ENCODE measurements at regions not wholly inside any gene's neighbourhood (a gene's known extent, or its start where the extent isn't known, plus 50 kb on each side); places are given as distances from the start of the nearest gene placed in this dataset.

GRCh38 chr2:226658555-226658954, 141.1 kb downstream of the IRS1 start:
- Histone ChIP-seq H3K36me3 (no peaks in the 10 kb centered on the region), H3K4me3 (no peak overlapping the region), H3K27me3 (no peaks in the 10 kb centered on the region), H3K9me3 (no peaks in the 10 kb centered on the region; the same call in 1 of the 2 replicates)
- DNase-seq, result no peak

DNA sequence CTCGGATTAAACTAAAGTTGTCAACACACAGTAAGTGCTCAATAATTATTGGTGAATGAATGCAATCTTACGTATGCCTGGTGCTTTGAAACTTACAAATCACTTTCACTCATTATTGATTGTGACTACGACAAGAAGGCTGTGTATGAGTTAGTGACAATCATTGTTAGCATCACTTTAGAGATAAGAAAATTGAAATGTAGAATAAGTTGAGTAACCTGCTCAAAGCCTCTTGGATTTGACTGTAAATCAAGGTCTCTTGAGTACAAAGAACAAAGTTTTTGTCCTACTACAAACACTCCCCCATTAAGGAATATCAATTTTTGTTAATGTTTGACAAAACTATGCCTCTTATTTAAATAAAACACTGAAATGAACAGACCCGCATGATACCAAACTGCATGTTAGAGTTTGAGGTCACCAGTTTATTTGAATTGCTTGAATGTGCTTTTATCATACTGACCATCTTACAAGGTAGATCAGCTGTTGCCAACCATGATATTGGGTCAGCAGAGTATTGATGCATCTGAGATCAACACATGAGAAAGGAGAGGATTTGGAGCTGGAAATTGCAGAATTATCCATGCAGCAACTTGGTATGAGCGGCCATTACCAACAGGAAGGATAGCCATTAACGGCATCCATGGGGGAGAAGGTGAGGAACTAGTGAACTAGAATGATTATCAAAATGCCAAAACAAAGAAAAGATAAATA, 142.1 kb downstream of the IRS1 start:
- no peak overlapping the region for H3K4me3 ChIP-seq
- no peaks in the 10 kb centered on the region for H3K27me3 ChIP-seq
- H3K36me3 ChIP-seq, result no peaks in the 10 kb centered on the region
- no peaks in the 10 kb centered on the region; the same call in 1 of the 2 replicates for H3K9me3 ChIP-seq
- no peak for DNase-seq

DNA sequence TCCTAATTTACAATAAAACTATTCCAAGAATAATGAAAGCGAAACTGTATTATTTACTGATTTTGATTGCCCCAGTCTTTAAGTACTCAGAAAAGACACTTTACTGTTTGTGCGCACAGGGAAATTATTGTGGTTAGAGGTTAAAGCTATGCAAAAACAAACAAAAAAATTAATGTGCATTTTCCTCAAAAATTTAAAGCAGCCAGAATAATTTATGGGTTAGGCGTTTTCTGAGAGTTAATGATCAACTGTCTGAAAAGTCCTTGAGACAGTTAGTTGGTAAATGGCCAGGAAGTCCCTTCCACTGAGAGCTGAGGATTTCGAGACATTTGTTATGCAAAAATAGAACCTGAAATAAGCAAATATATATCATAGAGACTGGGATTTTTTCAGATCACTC, 143.3 kb downstream of the IRS1 start:
- H3K9me3 ChIP-seq, result no peaks in the 10 kb centered on the region; the same call in 1 of the 2 replicates
- H3K27me3 ChIP-seq, result no peaks in the 10 kb centered on the region
- no peaks in the 10 kb centered on the region for H3K36me3 ChIP-seq
- DNase-seq, result no peak
- no peak overlapping the region for H3K4me3 ChIP-seq

- no peaks in the 10 kb centered on the region; the same call in 1 of the 2 replicates for H3K9me3 ChIP-seq
- DNase-seq, result no peak
- no peaks in the 10 kb centered on the region for H3K27me3 ChIP-seq
- no peak overlapping the region for H3K4me3 ChIP-seq
- no peaks in the 10 kb centered on the region for H3K36me3 ChIP-seq
These were observed 143.7 kb downstream of the IRS1 start for GRCh38 chr2:226655871-226656270.

DNA sequence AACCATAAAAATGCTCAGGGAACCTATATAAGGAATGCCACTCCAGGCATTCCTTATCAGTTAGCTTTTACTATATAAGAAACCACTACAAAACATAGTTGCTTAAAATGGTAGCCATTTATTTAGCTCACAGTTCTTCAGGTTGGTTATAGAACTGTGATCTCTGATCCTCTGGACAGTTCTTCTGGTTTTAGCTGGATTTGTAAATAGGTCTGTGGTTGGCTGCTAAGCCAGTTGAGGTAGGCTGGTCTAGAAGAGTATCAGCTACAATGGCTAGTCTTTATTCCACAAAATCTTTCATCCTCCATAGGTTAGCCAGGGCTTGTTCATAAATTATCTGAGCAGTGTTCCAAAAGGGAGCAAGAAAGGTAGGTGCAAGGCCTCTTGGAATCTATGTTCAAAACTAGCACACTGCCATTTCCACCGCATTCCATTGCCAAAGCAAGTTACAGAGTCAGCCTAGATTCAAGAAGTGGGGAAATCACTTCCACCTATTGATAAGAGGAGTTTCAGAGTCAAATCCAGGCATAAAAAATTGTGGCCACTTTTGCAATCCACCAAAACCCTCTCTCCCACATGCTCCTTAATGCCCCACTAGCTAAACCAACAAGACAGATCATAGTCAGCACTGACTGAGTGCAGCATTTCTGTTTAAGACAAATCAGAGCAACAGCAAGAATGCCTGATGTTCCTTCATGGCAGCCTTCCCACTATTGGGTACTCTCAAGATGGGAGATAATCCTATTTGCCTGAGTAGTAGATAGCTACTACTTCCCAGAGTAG, 146.4 kb downstream of the IRS1 start:
- Histone ChIP-seq H3K27me3 (no peaks in the 10 kb centered on the region), H3K4me3 (no peak overlapping the region), H3K9me3 (peaks cover 7% of the 10 kb centered on the region), H3K36me3 (no peaks in the 10 kb centered on the region)
- no peak for DNase-seq

DNA sequence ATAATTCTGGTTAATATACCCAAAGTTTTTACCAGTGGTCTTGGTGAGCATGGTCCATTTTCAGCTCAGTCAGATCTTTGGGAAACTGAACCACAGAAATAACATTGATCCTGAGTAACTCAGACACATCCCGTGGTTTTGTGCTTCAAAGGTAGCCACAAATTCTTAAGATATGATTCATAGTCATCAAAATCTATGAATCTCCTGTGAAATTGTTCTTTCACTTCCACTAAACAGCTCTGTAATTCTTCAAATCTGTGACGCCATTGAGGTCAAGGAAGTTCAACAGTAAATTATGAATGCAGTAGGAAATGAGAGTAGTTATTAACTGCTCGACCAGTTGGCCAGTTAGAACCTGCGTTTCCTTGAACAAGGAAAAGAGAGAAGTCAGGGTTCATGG, 147.3 kb downstream of the IRS1 start:
- Histone ChIP-seq H3K36me3 (no peaks in the 10 kb centered on the region), H3K4me3 (no peak overlapping the region), H3K27me3 (no peaks in the 10 kb centered on the region), H3K9me3 (peaks cover 7% of the 10 kb centered on the region)
- no peak for DNase-seq

GRCh38 chr2:226649871-226650660, 149.6 kb downstream of the IRS1 start:
- Histone ChIP-seq H3K4me3 (no peak overlapping the region), H3K27me3 (no peaks in the 10 kb centered on the region)

GRCh38 chr2:226649201-226649600, 150.4 kb downstream of the IRS1 start:
- Histone ChIP-seq H3K36me3 (no peaks in the 10 kb centered on the region), H3K4me3 (no peak overlapping the region), H3K27me3 (no peaks in the 10 kb centered on the region), H3K9me3 (peaks cover 7% of the 10 kb centered on the region)
- no peak for DNase-seq

More at GRCh38 chr2:226649871-226650660, 149.6 kb downstream of the IRS1 start:
- peak; percentile 80 for DNase-seq
- H3K36me3 ChIP-seq, result no peaks in the 10 kb centered on the region
- peaks cover 7% of the 10 kb centered on the region for H3K9me3 ChIP-seq

GRCh38 chr2:226647621-226648518, 151.8 kb downstream of the IRS1 start:
- Histone ChIP-seq H3K4me3 (no peak overlapping the region), H3K9me3 (peaks cover 7% of the 10 kb centered on the region), H3K36me3 (no peaks in the 10 kb centered on the region), H3K27me3 (no peaks in the 10 kb centered on the region)
- DNase-seq, result no peak

- no peaks in the 10 kb centered on the region for H3K27me3 ChIP-seq
- peaks cover 6% of the 10 kb centered on the region for H3K9me3 ChIP-seq
- peak; percentile 25 for DNase-seq
- H3K36me3 ChIP-seq, result no peaks in the 10 kb centered on the region
- no peak overlapping the region for H3K4me3 ChIP-seq
These were observed 155.2 kb downstream of the IRS1 start for GRCh38 chr2:226644399-226644865.

DNA sequence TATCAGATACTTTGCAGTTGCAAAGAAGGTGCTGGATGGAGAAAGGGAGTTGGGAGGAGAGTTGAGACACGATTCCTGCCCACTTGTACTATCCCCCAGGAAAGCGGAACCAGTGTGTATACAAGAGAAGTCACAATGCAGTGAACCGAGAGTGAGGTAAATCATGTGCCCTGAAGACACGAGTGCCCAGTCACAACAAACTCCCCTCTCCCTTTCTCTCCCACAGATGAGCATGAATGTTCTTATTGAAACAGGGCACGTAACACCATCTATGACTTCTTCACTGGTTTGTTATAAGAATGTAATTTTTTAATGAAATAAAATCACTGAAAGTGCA, 155.7 kb downstream of the IRS1 start:
- peaks cover under 1% of the 10 kb centered on the region; the same call in 1 of the 2 replicates for H3K9me3 ChIP-seq
- H3K36me3 ChIP-seq, result no peaks in the 10 kb centered on the region
- H3K27me3 ChIP-seq, result no peaks in the 10 kb centered on the region
- H3K4me3 ChIP-seq, result no peak overlapping the region
- DNase-seq, result no peak

- Histone ChIP-seq H3K36me3 (no peaks in the 10 kb centered on the region), H3K9me3 (no peaks in the 10 kb centered on the region), H3K4me3 (no peak overlapping the region), H3K27me3 (no peaks in the 10 kb centered on the region)
- DNase-seq, result no peak
These were observed 156.3 kb downstream of the IRS1 start for GRCh38 chr2:226643030-226643945.

DNA sequence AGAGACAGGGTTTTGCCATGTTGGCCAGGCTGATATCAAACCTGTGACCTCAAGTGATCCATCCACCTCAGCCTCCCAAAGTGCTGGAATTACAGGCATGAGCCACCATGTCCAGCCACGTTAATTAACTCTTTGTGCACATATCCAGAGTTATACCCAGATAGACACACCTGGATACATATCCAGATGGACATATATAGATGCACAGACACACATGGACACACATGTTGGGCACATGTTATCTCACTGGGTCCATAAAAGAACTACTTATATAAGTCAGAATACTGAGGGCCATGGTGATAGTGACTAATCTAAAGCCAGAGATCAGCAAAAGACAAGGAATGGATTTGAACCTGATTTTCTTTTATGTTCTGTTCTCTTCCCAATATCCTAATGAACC, 158.6 kb downstream of the IRS1 start:
- H3K9me3 ChIP-seq, result no peaks in the 10 kb centered on the region
- no peaks in the 10 kb centered on the region for H3K27me3 ChIP-seq
- H3K36me3 ChIP-seq, result no peaks in the 10 kb centered on the region
- DNase-seq, result no peak
- H3K4me3 ChIP-seq, result no peak overlapping the region

GRCh38 chr2:226640501-226640900, 159.1 kb downstream of the IRS1 start:
- no peaks in the 10 kb centered on the region for H3K36me3 ChIP-seq

DNA sequence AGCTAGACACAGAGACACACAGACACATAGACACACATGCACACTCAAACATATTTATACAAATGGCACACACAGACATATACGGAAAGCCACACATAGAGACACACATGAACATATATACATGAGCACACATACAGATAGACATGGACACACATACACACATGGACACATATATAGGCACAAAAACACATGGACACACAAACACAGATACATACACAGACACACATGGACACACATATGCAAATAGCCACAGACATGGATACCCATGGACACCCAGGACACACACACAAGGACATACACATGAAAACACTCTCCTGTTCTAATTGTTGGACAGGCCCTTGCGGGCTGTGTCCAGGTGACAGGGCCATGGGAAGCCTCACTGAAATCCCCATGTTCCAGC, 160.1 kb downstream of the IRS1 start:
- Histone ChIP-seq H3K9me3 (0 out of 2 replicates have a peak, but pooled peaks cover 2% of the 10 kb centered on the region), H3K4me3 (no peak overlapping the region), H3K36me3 (no peaks in the 10 kb centered on the region), H3K27me3 (no peaks in the 10 kb centered on the region)
- no peak for DNase-seq

More at GRCh38 chr2:226640501-226640900, 159.1 kb downstream of the IRS1 start:
- no peaks in the 10 kb centered on the region for H3K9me3 ChIP-seq
- no peak overlapping the region for H3K4me3 ChIP-seq
- no peak for DNase-seq
- H3K27me3 ChIP-seq, result no peaks in the 10 kb centered on the region

Data from MG63 (cell line).